SK-N-SH (cell line): ENCODE measurements at regions not wholly inside any gene's neighbourhood (a gene's known extent, or its start where the extent isn't known, plus 50 kb on each side); places are given as distances from the start of the nearest gene placed in this dataset.

Experiments used
- CTCF ChIA-PET: fragments of 300-600, 350-600 bp; formaldehyde crosslinking; extraction: SDS; loops from one replicate; lab custom pipeline; 2021; lab: Yijun Ruan, JAX
- POLR2A ChIA-PET: fragments of 350-600 bp; sonication (Branson Sonifier 250); formaldehyde crosslinking; extraction: SDS; loops from one replicate; lab custom pipeline; 2020; ENCODE audit warnings: antibody characterized with exemption, inconsistent platforms; lab: Yijun Ruan, JAX
- DNase-seq: peaks from one replicate; pipeline ENCODE4 v3.0.0; 2012
- H2AFZ ChIP-seq: fragments of 200-600 bp; sonication (generic); 2 replicates; pipeline ENCODE4 v1.8.1; 2016; ENCODE audit warnings: antibody characterized with exemption, mild to moderate bottlenecking, low read depth
- H3F3A ChIP-seq: fragments of 200-600 bp; sonication (generic); replicated peaks from 2 replicates; pipeline ENCODE3; 2016; ENCODE audit warnings: antibody characterized with exemption, mild to moderate bottlenecking; ENCODE audit not compliant: insufficient read depth
- H3K27ac ChIP-seq, 2 experiments: fragments of 200-500 bp in 1 of 2; fragments of 200-600 bp in 1 of 2; sonication (Bioruptor generic) in 1 of 2; sonication (generic), shearing (Covaris generic) in 1 of 2; 2 replicates each; pipeline versions ENCODE4 v1.5.1 to v1.6.1; 2014 to 2016; ENCODE audit warnings: low read depth in 2 of 2, inconsistent platforms in 1 of 2, low read length in 1 of 2, mild to moderate bottlenecking in 1 of 2, mixed read lengths in 1 of 2
- H3K27me3 ChIP-seq: fragments of 200-600 bp; sonication (generic), shearing (Covaris generic); 2 replicates; pipeline ENCODE4 v1.6.1; 2016; ENCODE audit warnings: mixed run types; ENCODE audit not compliant: insufficient read depth
- H3K36me3 ChIP-seq, 2 experiments: fragments of 200-500 bp in 1 of 2; fragments of 200-600 bp in 1 of 2; sonication (Bioruptor generic) in 1 of 2; sonication (generic) in 1 of 2; replicated peaks in 1 of 2; 2 replicates each; pipeline versions ENCODE3 to v1.5.1; 2014 to 2016; ENCODE audit warnings: low read length in 1 of 2, mild to moderate bottlenecking in 1 of 2; ENCODE audit not compliant: insufficient read depth in 2 of 2, control insufficient read depth in 1 of 2
- H3K4me1 ChIP-seq, 2 experiments: fragments of 200-500 bp in 1 of 2; fragments of 200-600 bp in 1 of 2; sonication (Bioruptor generic) in 1 of 2; sonication (generic), shearing (Covaris generic) in 1 of 2; 2 replicates each; pipeline versions ENCODE4 v1.5.1 to v1.6.1; 2014 to 2016; ENCODE audit warnings: low read depth in 1 of 2, low read length in 1 of 2, mixed run types in 1 of 2; ENCODE audit not compliant: insufficient read depth in 2 of 2, control insufficient read depth in 1 of 2
- H3K4me2 ChIP-seq: fragments of 200-600 bp; sonication (generic), shearing (Covaris generic); 2 replicates; pipeline ENCODE4 v1.6.1; 2017; ENCODE audit warnings: mixed run types
- H3K4me3 ChIP-seq, 2 experiments: fragments of 200-500 bp in 1 of 2; fragments of 200-600 bp in 1 of 2; sonication (Bioruptor generic) in 1 of 2; sonication (generic), shearing (Covaris generic) in 1 of 2; 2 replicates each; pipeline versions ENCODE4 v1.5.1 to v1.8.1; 2014 to 2016; ENCODE audit warnings: low read depth in 2 of 2, inconsistent platforms in 1 of 2, low read length in 1 of 2, mild to moderate bottlenecking in 1 of 2, mixed read lengths in 1 of 2, moderate library complexity in 1 of 2
- H3K79me2 ChIP-seq: fragments of 200-600 bp; sonication (generic); 2 replicates; pipeline ENCODE4 v1.8.1; 2017; ENCODE audit warnings: mild to moderate bottlenecking; ENCODE audit not compliant: insufficient read depth
- H3K9ac ChIP-seq: fragments of 200-600 bp; sonication (generic); 2 replicates; pipeline ENCODE4 v1.6.1; 2017; ENCODE audit warnings: mixed run types
- H3K9me2 ChIP-seq: fragments of 200-600 bp; sonication (generic); 2 replicates; pipeline ENCODE4 v1.6.1; 2017; ENCODE audit warnings: mixed run types
- H3K9me3 ChIP-seq: fragments of 200-600 bp; sonication (generic); 2 replicates; pipeline ENCODE4 v1.6.1; 2017; ENCODE audit warnings: mixed run types, mild to moderate bottlenecking, moderate library complexity
- H4K20me1 ChIP-seq: fragments of 200-600 bp; sonication (generic); 2 replicates; pipeline ENCODE4 v1.6.1; 2017; ENCODE audit warnings: mild to moderate bottlenecking, mixed run types; ENCODE audit not compliant: insufficient read depth
- CHD2 ChIP-seq: fragments of 150-350 bp; IDR thresholded peaks from 2 replicates; pipeline ENCODE4 v1.6.1; 2018; ENCODE audit warnings: low read length; ENCODE audit not compliant: partially characterized antibody
- EP300 ChIP-seq, 2 experiments: IDR thresholded peaks; 2 replicates each; pipeline versions ENCODE4 v1.4.0 to v1.6.1; 2012; ENCODE audit warnings: borderline replicate concordance in 1 of 2, low read depth in 1 of 2, low read length in 1 of 2
- EZH2phosphoT487 ChIP-seq: fragments of 200-600 bp; sonication (generic); IDR thresholded peaks from 2 replicates; pipeline ENCODE4 v1.6.1; 2017; ENCODE audit warnings: low read depth, mixed run types, mild to moderate bottlenecking, antibody characterized with exemption, moderate library complexity, borderline replicate concordance
- GABPA ChIP-seq: IDR thresholded peaks from 2 replicates; pipeline ENCODE4 v1.4.0; 2012; ENCODE audit warnings: low read depth, mild to moderate bottlenecking
- GATA2 ChIP-seq: sonication (generic); formaldehyde crosslinking; IDR thresholded peaks from 2 replicates; pipeline ENCODE4 v1.5.0; 2020; ENCODE audit warnings: mild to moderate bottlenecking, missing genetic modification reagents
- MEF2A ChIP-seq: IDR thresholded peaks from 2 replicates; pipeline ENCODE4 v1.4.0; 2012; ENCODE audit warnings: low read depth, borderline replicate concordance
- RCOR1 ChIP-seq: fragments of 150-350 bp; IDR thresholded peaks from 2 replicates; pipeline ENCODE4 v1.6.1; 2017; ENCODE audit warnings: antibody characterized with exemption, low read length
- RFX5 ChIP-seq: IDR thresholded peaks from 2 replicates; pipeline ENCODE4 v1.6.1; 2012; ENCODE audit warnings: mild to moderate bottlenecking, improper control_type of control experiment, low read length
- RXRA ChIP-seq: IDR thresholded peaks from 2 replicates; pipeline ENCODE4 v1.4.0; 2012; ENCODE audit warnings: low read depth, mild to moderate bottlenecking, borderline replicate concordance
- TAF1 ChIP-seq: IDR thresholded peaks from 2 replicates; pipeline ENCODE4 v1.6.1; 2012; ENCODE audit warnings: low read depth, mild to moderate bottlenecking, low read length, moderate library complexity, borderline replicate concordance
- TCF12 ChIP-seq: IDR thresholded peaks from 2 replicates; pipeline ENCODE4 v1.4.0; 2012
- WGBS: methylation state at CpG from one replicate; pipeline ENCODE4 v1.1.6; 2017; ENCODE audit warnings: low lambda C conversion rate; 5-methylcytosine and 5-hydroxymethylcytosine counted together
- TF ChIP-seq, protein P1 (sequence below): fragments of 200-600 bp; sonication (generic); IDR thresholded peaks from 2 replicates; pipeline ENCODE4 v1.6.1; 2017; ENCODE audit warnings: antibody characterized with exemption, mild to moderate bottlenecking, moderate library complexity
- TF ChIP-seq, protein P2 (sequence below): fragments of 150-350 bp; IDR thresholded peaks from 2 replicates; pipeline ENCODE4 v1.6.1; 2017; ENCODE audit warnings: antibody characterized with exemption, low read length, low read depth, borderline replicate concordance

DNA sequence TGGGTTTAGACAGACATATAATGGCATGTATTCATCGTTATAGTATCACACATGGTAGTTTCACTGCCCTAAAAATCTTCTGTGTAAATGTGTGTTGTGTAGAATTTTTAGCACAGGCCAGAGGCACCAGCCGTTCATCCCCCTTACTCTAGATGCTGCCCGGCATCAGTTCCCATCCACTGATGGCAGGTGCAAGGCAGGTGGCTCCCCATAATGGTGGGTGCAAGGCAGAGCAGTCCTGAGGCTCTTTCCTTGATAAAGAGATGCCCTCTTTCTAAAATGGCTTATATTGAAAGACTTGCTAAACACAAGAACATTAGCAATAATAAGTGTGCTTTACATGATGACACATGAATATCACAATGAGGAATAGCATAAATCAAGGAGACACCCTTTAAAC is 508.5 kb downstream of the EPHA4 start:
- H3K4me2 ChIP-seq: no peak overlapping the region
- no peaks in the 10 kb centered on the region for H3F3A ChIP-seq
- no peaks in the 10 kb centered on the region for H3K79me2 ChIP-seq
- POLR2A ChIA-PET: no interaction called here
- H3K9ac ChIP-seq: no peak overlapping the region
- H3K4me3 ChIP-seq: no peak overlapping the region
- no peaks in the 10 kb centered on the region for H3K9me2 ChIP-seq
- no peak for DNase-seq
- WGBS: 0% methylated on average over 3 of the region's 3 CpGs
- no peak overlapping the region for H2AFZ ChIP-seq
- H3K27me3 ChIP-seq: no peaks in the 10 kb centered on the region
- no peaks in the 10 kb centered on the region for H3K9me3 ChIP-seq
- no peaks in the 10 kb centered on the region for H3K36me3 ChIP-seq
- no peak for TF ChIP-seq CHD2
- CTCF ChIA-PET: no interaction called here
- no peaks in the 10 kb centered on the region for H4K20me1 ChIP-seq
- H3K4me1 ChIP-seq: no peaks in the 10 kb centered on the region
- no peak overlapping the region for H3K27ac ChIP-seq

DNA sequence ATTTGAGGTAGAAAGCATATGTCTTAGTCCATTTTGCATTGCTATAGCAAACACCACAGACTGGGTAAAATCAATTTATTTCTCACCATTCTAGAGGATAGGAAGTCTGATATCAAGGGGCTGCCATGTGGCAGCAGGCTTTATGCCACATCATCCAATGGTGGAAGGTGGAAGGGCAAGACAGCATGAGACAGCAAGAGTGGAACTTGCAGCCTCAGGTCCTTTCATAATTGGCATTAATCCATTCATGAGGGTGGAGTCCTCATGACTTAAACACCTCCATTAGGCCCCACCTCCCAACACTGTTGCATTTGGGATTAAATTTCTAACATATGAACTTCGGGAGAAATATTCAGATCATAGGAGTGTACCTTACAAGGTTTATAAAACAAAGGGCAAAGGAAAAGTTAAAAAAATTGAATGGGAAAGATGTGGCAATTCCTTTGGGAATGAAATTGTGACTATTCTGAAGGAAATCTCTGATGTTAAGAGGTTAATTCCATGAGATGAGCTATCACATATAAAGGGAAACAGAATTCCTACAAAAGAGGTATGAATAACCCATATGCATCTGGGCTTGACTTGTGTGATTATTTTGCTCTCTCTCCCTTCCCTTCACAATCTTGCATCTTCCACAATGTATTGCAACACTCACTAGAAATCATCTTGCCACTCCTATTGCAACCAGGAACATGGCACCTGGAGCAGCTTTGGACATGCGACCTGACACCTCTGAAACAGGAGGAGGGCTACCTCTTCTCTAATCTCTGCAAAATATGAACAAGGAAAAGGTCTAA is 507.8 kb downstream of the EPHA4 start:
- no peak for TF ChIP-seq RCOR1
- no peak for TF ChIP-seq EP300 (IDR thresholded peaks at IDR 0.05; ENCODE audit: borderline replicate concordance in 1 of 2, low read depth in 1 of 2, low read length in 1 of 2)
- no peak for TF ChIP-seq CHD2
- TF ChIP-seq MEF2A: no peak
- no peak for TF ChIP-seq TCF12
- no peak for TF ChIP-seq GATA2 (CRISPR knock-in tag)
- TF ChIP-seq RXRA: no peak
- no peak for TF ChIP-seq RFX5
- TF ChIP-seq, protein P1, sequence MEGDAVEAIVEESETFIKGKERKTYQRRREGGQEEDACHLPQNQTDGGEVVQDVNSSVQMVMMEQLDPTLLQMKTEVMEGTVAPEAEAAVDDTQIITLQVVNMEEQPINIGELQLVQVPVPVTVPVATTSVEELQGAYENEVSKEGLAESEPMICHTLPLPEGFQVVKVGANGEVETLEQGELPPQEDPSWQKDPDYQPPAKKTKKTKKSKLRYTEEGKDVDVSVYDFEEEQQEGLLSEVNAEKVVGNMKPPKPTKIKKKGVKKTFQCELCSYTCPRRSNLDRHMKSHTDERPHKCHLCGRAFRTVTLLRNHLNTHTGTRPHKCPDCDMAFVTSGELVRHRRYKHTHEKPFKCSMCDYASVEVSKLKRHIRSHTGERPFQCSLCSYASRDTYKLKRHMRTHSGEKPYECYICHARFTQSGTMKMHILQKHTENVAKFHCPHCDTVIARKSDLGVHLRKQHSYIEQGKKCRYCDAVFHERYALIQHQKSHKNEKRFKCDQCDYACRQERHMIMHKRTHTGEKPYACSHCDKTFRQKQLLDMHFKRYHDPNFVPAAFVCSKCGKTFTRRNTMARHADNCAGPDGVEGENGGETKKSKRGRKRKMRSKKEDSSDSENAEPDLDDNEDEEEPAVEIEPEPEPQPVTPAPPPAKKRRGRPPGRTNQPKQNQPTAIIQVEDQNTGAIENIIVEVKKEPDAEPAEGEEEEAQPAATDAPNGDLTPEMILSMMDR: no peak
- TF ChIP-seq TAF1: no peak
- no peak for TF ChIP-seq GABPA
- TF ChIP-seq EZH2phosphoT487: no peak
- TF ChIP-seq, protein P2, sequence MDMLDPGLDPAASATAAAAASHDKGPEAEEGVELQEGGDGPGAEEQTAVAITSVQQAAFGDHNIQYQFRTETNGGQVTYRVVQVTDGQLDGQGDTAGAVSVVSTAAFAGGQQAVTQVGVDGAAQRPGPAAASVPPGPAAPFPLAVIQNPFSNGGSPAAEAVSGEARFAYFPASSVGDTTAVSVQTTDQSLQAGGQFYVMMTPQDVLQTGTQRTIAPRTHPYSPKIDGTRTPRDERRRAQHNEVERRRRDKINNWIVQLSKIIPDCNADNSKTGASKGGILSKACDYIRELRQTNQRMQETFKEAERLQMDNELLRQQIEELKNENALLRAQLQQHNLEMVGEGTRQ: no peak
- Histone ChIP-seq H3K79me2 (no peaks in the 10 kb centered on the region), H3K4me2 (no peak overlapping the region), H3K4me3 (no peak overlapping the region), H3K9ac (no peak overlapping the region), H3K9me2 (no peaks in the 10 kb centered on the region), H3K9me3 (no peaks in the 10 kb centered on the region), H3K4me1 (no peaks in the 10 kb centered on the region), H3K27ac (no peak overlapping the region), H4K20me1 (no peaks in the 10 kb centered on the region), H3K36me3 (no peaks in the 10 kb centered on the region), H3K27me3 (no peaks in the 10 kb centered on the region), H2AFZ (no peak overlapping the region), H3F3A (no peaks in the 10 kb centered on the region)
- DNase-seq: no peak
- CTCF ChIA-PET: no interaction called here
- POLR2A ChIA-PET: no interaction called here
- 0% methylated on average over 2 of the region's 2 CpGs for WGBS
